Endothelial cell of umbilical vein (primary cell): ENCODE measurements at regions not wholly inside any gene's neighbourhood (a gene's known extent, or its start where the extent isn't known, plus 50 kb on each side); places are given as distances from the start of the nearest gene placed in this dataset.

ENCODE experiments used
- EZH2 ChIP-seq: IDR thresholded peaks from 2 replicates; pipeline ENCODE4 v1.6.1; 2012; ENCODE audit warnings: borderline replicate concordance, low read depth, mild to moderate bottlenecking, moderate library complexity, low read length, inconsistent platforms; ENCODE audit not compliant: severe bottlenecking
- GATA2 ChIP-seq: IDR thresholded peaks from 2 replicates; pipeline ENCODE4 v1.7.0; 2011; ENCODE audit warnings: low read depth, mild to moderate bottlenecking, moderate library complexity, mixed read lengths, low read length; ENCODE audit not compliant: insufficient read length, insufficient read depth
- MYC ChIP-seq: IDR thresholded peaks from one replicate; pipeline ENCODE4 v1.6.1; 2011; ENCODE audit warnings: mild to moderate bottlenecking, low read depth, low read length
- POLR2A ChIP-seq: IDR thresholded peaks from 2 replicates; pipeline ENCODE4 v1.6.1; 2012; ENCODE audit warnings: low read depth, mild to moderate bottlenecking, control low read depth, low read length
- POLR2AphosphoS5 ChIP-seq: IDR thresholded peaks from 2 replicates; pipeline ENCODE4 v1.6.1; 2012; ENCODE audit warnings: low read depth, mild to moderate bottlenecking, control low read depth, low read length, moderate library complexity; ENCODE audit not compliant: insufficient read depth
- TF ChIP-seq, protein P1 (sequence below), 2 donors: IDR thresholded peaks; 1 replicate in 1 of 2; 2 replicates in 1 of 2; pipeline ENCODE4 v1.5.1; 2011; ENCODE audit warnings: low read length in 2 of 2, mild to moderate bottlenecking in 2 of 2, moderate library complexity in 2 of 2, control low read depth in 1 of 2, inconsistent platforms in 1 of 2, low read depth in 1 of 2; ENCODE audit not compliant: insufficient read depth in 1 of 2; ENCODE audit errors: extremely low read depth in 1 of 2

DNA sequence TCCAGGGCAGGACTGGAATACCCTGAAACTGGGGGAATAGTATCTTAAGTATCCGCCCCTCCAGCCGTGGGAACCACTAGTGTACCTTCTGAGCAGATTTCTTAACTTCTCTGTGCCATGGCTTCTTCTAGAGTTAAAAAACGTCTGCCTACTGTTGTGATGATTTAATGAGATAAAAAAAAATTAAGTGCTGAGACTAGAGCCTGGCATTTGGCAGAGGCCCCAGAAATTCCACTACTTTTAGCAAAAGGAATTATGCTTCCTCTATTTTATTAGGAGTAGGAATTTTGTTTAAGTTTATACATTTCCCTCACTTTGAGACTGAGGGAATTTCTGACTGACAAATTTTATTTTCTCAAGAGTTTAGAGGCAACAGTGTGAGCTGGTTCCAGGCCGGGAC, 371.2 kb upstream of the B3GAT1 start:
- TF ChIP-seq, protein P1, sequence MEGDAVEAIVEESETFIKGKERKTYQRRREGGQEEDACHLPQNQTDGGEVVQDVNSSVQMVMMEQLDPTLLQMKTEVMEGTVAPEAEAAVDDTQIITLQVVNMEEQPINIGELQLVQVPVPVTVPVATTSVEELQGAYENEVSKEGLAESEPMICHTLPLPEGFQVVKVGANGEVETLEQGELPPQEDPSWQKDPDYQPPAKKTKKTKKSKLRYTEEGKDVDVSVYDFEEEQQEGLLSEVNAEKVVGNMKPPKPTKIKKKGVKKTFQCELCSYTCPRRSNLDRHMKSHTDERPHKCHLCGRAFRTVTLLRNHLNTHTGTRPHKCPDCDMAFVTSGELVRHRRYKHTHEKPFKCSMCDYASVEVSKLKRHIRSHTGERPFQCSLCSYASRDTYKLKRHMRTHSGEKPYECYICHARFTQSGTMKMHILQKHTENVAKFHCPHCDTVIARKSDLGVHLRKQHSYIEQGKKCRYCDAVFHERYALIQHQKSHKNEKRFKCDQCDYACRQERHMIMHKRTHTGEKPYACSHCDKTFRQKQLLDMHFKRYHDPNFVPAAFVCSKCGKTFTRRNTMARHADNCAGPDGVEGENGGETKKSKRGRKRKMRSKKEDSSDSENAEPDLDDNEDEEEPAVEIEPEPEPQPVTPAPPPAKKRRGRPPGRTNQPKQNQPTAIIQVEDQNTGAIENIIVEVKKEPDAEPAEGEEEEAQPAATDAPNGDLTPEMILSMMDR (IDR thresholded peaks at IDR 0.05; ENCODE audit: extremely low read depth in 1 of 2, insufficient read depth in 1 of 2, low read depth in 1 of 2, low read length in 2 of 2) = no peak
- TF ChIP-seq POLR2AphosphoS5 (no peak), GATA2 (no peak), EZH2 (no peak), MYC (no peak), POLR2A (no peak)
